ENCODE measurements at regions not wholly inside any gene's neighbourhood (a gene's known extent, or its start where the extent isn't known, plus 50 kb on each side); places are given as distances from the start of the nearest gene placed in this dataset.

- H3K9me3 ChIP-seq (ENCODE audit: severe bottlenecking) = no peaks in the 10 kb centered on the region
- no peak overlapping the region for H3K4me3 ChIP-seq (ENCODE audit: severe bottlenecking)
- H3K36me3 ChIP-seq (ENCODE audit: low read depth) = no peaks in the 10 kb centered on the region
- TF ChIP-seq CTCF (IDR thresholded peaks at IDR 0.05; ENCODE audit: poor library complexity, severe bottlenecking) = no peak
- H3K4me1 ChIP-seq (ENCODE audit: insufficient read depth, poor library complexity, severe bottlenecking) = no peaks in the 10 kb centered on the region
- H3K27ac ChIP-seq (ENCODE audit: poor library complexity, severe bottlenecking) = no peak overlapping the region
- DNase-seq (ENCODE audit: low spot score) (no peak), ATAC-seq (ENCODE audit: low read depth) (no peak)
- H3K27me3 ChIP-seq (ENCODE audit: insufficient read depth, poor library complexity, severe bottlenecking) = no peaks in the 10 kb centered on the region
Observed at GRCh38 chr7:156022483-156023459, 210.5 kb upstream of the SHH start.

DNA sequence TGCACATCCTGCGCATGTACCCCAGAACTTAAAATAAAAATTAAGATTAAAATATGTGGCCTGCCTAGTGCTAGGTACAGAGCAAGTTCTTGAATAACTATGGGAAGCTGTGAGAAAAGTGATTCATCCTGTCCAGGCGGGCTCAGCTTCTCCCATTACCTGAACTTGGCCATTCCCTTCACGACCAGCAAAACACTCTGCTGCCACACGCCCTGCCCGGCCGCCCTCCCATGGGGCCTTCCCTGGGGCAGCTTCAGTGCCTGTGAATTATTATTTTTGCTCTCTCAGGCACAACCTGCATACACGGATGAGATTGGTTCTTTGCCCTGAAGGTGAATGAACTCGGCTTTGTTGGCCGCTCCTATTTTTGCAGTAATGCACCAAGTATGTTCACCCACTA lies 209.2 kb upstream of the SHH start:
- no peak for ATAC-seq (ENCODE audit: low read depth)
- DNase-seq (ENCODE audit: low spot score) = no peak
- TF ChIP-seq CTCF (IDR thresholded peaks at IDR 0.05; ENCODE audit: poor library complexity, severe bottlenecking) = no peak

GRCh38 chr7:156020566-156020965 lies 208.3 kb upstream of the SHH start:
- H3K9me3 ChIP-seq (ENCODE audit: severe bottlenecking) = no peaks in the 10 kb centered on the region
- no peak for TF ChIP-seq CTCF (IDR thresholded peaks at IDR 0.05; ENCODE audit: poor library complexity, severe bottlenecking)
- H3K27me3 ChIP-seq (ENCODE audit: insufficient read depth, poor library complexity, severe bottlenecking) = no peaks in the 10 kb centered on the region
- no peaks in the 10 kb centered on the region for H3K36me3 ChIP-seq (ENCODE audit: low read depth)
- H3K4me3 ChIP-seq (ENCODE audit: severe bottlenecking) = no peak overlapping the region
- DNase-seq (ENCODE audit: low spot score) (no peak), ATAC-seq (ENCODE audit: low read depth) (no peak)
- H3K4me1 ChIP-seq (ENCODE audit: insufficient read depth, poor library complexity, severe bottlenecking) = no peaks in the 10 kb centered on the region
- H3K27ac ChIP-seq (ENCODE audit: poor library complexity, severe bottlenecking) = no peak overlapping the region

More for the DNA sequence above, 209.2 kb upstream of the SHH start:
- Histone ChIP-seq H3K27ac (ENCODE audit: poor library complexity, severe bottlenecking) (no peak overlapping the region), H3K4me1 (ENCODE audit: insufficient read depth, poor library complexity, severe bottlenecking) (no peaks in the 10 kb centered on the region), H3K9me3 (ENCODE audit: severe bottlenecking) (no peaks in the 10 kb centered on the region), H3K36me3 (ENCODE audit: low read depth) (no peaks in the 10 kb centered on the region), H3K4me3 (ENCODE audit: severe bottlenecking) (no peak overlapping the region), H3K27me3 (ENCODE audit: insufficient read depth, poor library complexity, severe bottlenecking) (no peaks in the 10 kb centered on the region)

- Histone ChIP-seq H3K27ac (ENCODE audit: poor library complexity, severe bottlenecking) (no peak overlapping the region), H3K36me3 (ENCODE audit: low read depth) (no peaks in the 10 kb centered on the region), H3K4me1 (ENCODE audit: insufficient read depth, poor library complexity, severe bottlenecking) (no peaks in the 10 kb centered on the region), H3K9me3 (ENCODE audit: severe bottlenecking) (no peaks in the 10 kb centered on the region), H3K4me3 (ENCODE audit: severe bottlenecking) (no peak overlapping the region), H3K27me3 (ENCODE audit: insufficient read depth, poor library complexity, severe bottlenecking) (no peaks in the 10 kb centered on the region)
- DNase-seq (ENCODE audit: low spot score) = no peak
- no peak for ATAC-seq (ENCODE audit: low read depth)
- no peak for TF ChIP-seq CTCF (IDR thresholded peaks at IDR 0.05; ENCODE audit: poor library complexity, severe bottlenecking)
Observed at GRCh38 chr7:156019776-156020565, 207.7 kb upstream of the SHH start.

Measured in RWPE2 (cell line).